ENCODE measurements at regions not wholly inside any gene's neighbourhood (a gene's known extent, or its start where the extent isn't known, plus 50 kb on each side); places are given as distances from the start of the nearest gene placed in this dataset.

GRCh38 chr2:42922293-42922692 is 129.9 kb upstream of the HAAO start:
- TF ChIP-seq CTCF (IDR thresholded peaks at IDR 0.05; ENCODE audit: poor library complexity) (no peak), EZH2 (IDR thresholded peaks at IDR 0.05; ENCODE audit: borderline replicate concordance) (no peak)
